IMR-90 (cell line): ENCODE measurements at regions not wholly inside any gene's neighbourhood (a gene's known extent, or its start where the extent isn't known, plus 50 kb on each side); places are given as distances from the start of the nearest gene placed in this dataset.

Experiments used
- ATAC-seq: fragments of 200-7000 bp; cut with Tn5 transposase; 2 replicates; pipeline ENCODE4 v1.9.1; 2020; ENCODE audit warnings: low read depth, mild to moderate bottlenecking, moderate library complexity
- BruUV-seq: library from RNA; stranded (reverse); fragments of 400-500 nt; replicated peaks from 2 replicates; lab custom pipeline; 2021; lab: Mats Ljungman, UMichigan
- CTCF ChIA-PET: fragments of 300-600 bp; formaldehyde crosslinking; extraction: SDS; loops from one replicate; lab custom pipeline; 2021; ENCODE audit warnings: antibody characterized with exemption; lab: Yijun Ruan, JAX
- POLR2A ChIA-PET: fragments of 300-600 bp; sonication (Branson Sonifier 250); formaldehyde crosslinking; loops from one replicate; lab custom pipeline; 2022; ENCODE audit warnings: antibody characterized with exemption; ENCODE audit not compliant: unreplicated experiment; lab: Charles Lee
- DNase-seq: peaks from one replicate; pipeline ENCODE4 v3.0.0; 2013
- H2AFZ ChIP-seq: replicated peaks from 2 replicates; pipeline ENCODE3; 2013; ENCODE audit warnings: low read length, mild to moderate bottlenecking; ENCODE audit not compliant: poor library complexity
- H2AK5ac ChIP-seq: 2 replicates; pipeline ENCODE4 v1.6.1; 2013; ENCODE audit warnings: low read depth, low read length, inconsistent platforms
- H2AK9ac ChIP-seq: replicated peaks from 2 replicates; pipeline ENCODE3; 2013; ENCODE audit warnings: mild to moderate bottlenecking, low read depth, low read length, moderate library complexity; ENCODE audit not compliant: poor library complexity
- H2BK120ac ChIP-seq: 2 replicates; pipeline ENCODE4 v1.6.1; 2013; ENCODE audit warnings: low read depth, low read length, inconsistent platforms
- H2BK15ac ChIP-seq: 3 replicates; pipeline ENCODE4 v1.6.1; 2013; ENCODE audit warnings: low read depth, low read length, inconsistent platforms
- H2BK20ac ChIP-seq: 2 replicates; pipeline ENCODE4 v1.6.1; 2013; ENCODE audit warnings: low read depth, mild to moderate bottlenecking, inconsistent platforms, low read length, moderate library complexity
- H2BK5ac ChIP-seq: 2 replicates; pipeline ENCODE4 v1.6.1; 2013; ENCODE audit warnings: mild to moderate bottlenecking, low read depth, low read length, inconsistent platforms; ENCODE audit not compliant: poor library complexity, severe bottlenecking
- H3K14ac ChIP-seq: replicated peaks from 2 replicates; pipeline ENCODE4 v1.6.1; 2013; ENCODE audit warnings: low read depth, low read length, inconsistent platforms
- H3K18ac ChIP-seq: 2 replicates; pipeline ENCODE4 v1.6.1; 2013; ENCODE audit warnings: low read depth, low read length, control low read depth
- H3K23ac ChIP-seq: 2 replicates; pipeline ENCODE4 v1.6.1; 2013; ENCODE audit warnings: low read depth, low read length, inconsistent platforms
- H3K27ac ChIP-seq: 2 replicates; pipeline ENCODE4 v1.5.1; 2013; ENCODE audit warnings: mild to moderate bottlenecking, control low read depth, low read length; ENCODE audit not compliant: insufficient read depth
- H3K27me3 ChIP-seq: 2 replicates; pipeline ENCODE4 v1.6.1; 2013; ENCODE audit warnings: low read length; ENCODE audit not compliant: control insufficient read depth, insufficient read depth
- H3K36me3 ChIP-seq: 2 replicates; pipeline ENCODE4 v1.6.1; 2013; ENCODE audit warnings: low read length, mixed read lengths; ENCODE audit not compliant: control insufficient read depth, insufficient read depth
- H3K4ac ChIP-seq: 2 replicates; pipeline ENCODE4 v1.6.1; 2013; ENCODE audit warnings: low read depth, low read length, inconsistent platforms
- H3K4me1 ChIP-seq: 2 replicates; pipeline ENCODE4 v1.6.1; 2013; ENCODE audit warnings: low read length, mixed read lengths; ENCODE audit not compliant: control insufficient read depth, insufficient read depth
- H3K4me2 ChIP-seq: 2 replicates; pipeline ENCODE4 v1.6.1; 2013; ENCODE audit warnings: low read depth, mild to moderate bottlenecking, control low read depth, low read length, moderate library complexity
- H3K4me3 ChIP-seq: 2 replicates; pipeline ENCODE4 v1.5.1; 2013; ENCODE audit warnings: low read depth, mild to moderate bottlenecking, control low read depth, low read length, moderate library complexity; ENCODE audit not compliant: insufficient read depth
- H3K56ac ChIP-seq: 2 replicates; pipeline ENCODE4 v1.6.1; 2013; ENCODE audit warnings: low read length, inconsistent platforms; ENCODE audit not compliant: insufficient read depth; ENCODE audit errors: extremely low read depth
- H3K79me1 ChIP-seq, 2 experiments: 2 replicates each; pipeline ENCODE4 v1.6.1; 2013; ENCODE audit warnings: low read length in 2 of 2, inconsistent platforms in 1 of 2, low read depth in 1 of 2
- H3K9ac ChIP-seq: 2 replicates; pipeline ENCODE4 v1.6.1; 2013; ENCODE audit warnings: low read depth, low read length, control low read depth
- H3K9me1 ChIP-seq: 2 replicates; pipeline ENCODE4 v1.6.1; 2013; ENCODE audit warnings: low read length, inconsistent platforms; ENCODE audit not compliant: insufficient read depth
- H3K9me3 ChIP-seq: 2 replicates; pipeline ENCODE4 v1.6.1; 2013; ENCODE audit warnings: low read length; ENCODE audit not compliant: control insufficient read depth, insufficient read depth
- H4K20me1 ChIP-seq: 2 replicates; pipeline ENCODE4 v1.6.1; 2013; ENCODE audit warnings: low read length, inconsistent platforms; ENCODE audit not compliant: insufficient read depth
- H4K5ac ChIP-seq: 2 replicates; pipeline ENCODE4 v1.6.1; 2013; ENCODE audit warnings: mild to moderate bottlenecking, low read depth, low read length, control low read depth
- H4K8ac ChIP-seq, 2 experiments: 2 replicates each; pipeline ENCODE4 v1.6.1; 2013; ENCODE audit warnings: low read depth in 2 of 2, low read length in 2 of 2, control low read depth in 1 of 2, inconsistent platforms in 1 of 2
- H4K91ac ChIP-seq: 2 replicates; pipeline ENCODE4 v1.6.1; 2013; ENCODE audit warnings: low read depth, low read length, inconsistent platforms; ENCODE audit not compliant: insufficient read depth
- CEBPB ChIP-seq: IDR thresholded peaks from 2 replicates; pipeline ENCODE4 v1.6.1; 2012; ENCODE audit warnings: low read depth, low read length, improper control_type of control experiment
- CHD1 ChIP-seq: IDR thresholded peaks from 2 replicates; pipeline ENCODE4 v1.6.1; 2012; ENCODE audit warnings: low read depth, low read length, improper control_type of control experiment
- FOS ChIP-seq: fragments of 150-350 bp; IDR thresholded peaks from 2 replicates; pipeline ENCODE4 v1.6.1; 2016; ENCODE audit warnings: low read depth, low read length
- MAZ ChIP-seq: IDR thresholded peaks from 2 replicates; pipeline ENCODE4 v1.6.1; 2012; ENCODE audit warnings: low read depth, mild to moderate bottlenecking, low read length, improper control_type of control experiment, moderate library complexity, borderline replicate concordance
- MXI1 ChIP-seq: IDR thresholded peaks from 2 replicates; pipeline ENCODE4 v1.6.1; 2012; ENCODE audit warnings: low read depth, mild to moderate bottlenecking, low read length, moderate library complexity, borderline replicate concordance
- POLR2A ChIP-seq: IDR thresholded peaks from 2 replicates; pipeline ENCODE4 v1.6.1; 2012; ENCODE audit warnings: mild to moderate bottlenecking, low read depth, low read length
- RCOR1 ChIP-seq: IDR thresholded peaks from 2 replicates; pipeline ENCODE4 v1.6.1; 2012; ENCODE audit warnings: mild to moderate bottlenecking, low read length, improper control_type of control experiment; ENCODE audit not compliant: insufficient replicate concordance
- WGBS, 2 experiments: methylation state at CpG; one replicate each; pipeline versions ENCODE4 v1.1.5 to v1.1.7; 2013; ENCODE audit warnings: missing lambda C conversion rate in 2 of 2; ENCODE audit not compliant: insufficient read length in 1 of 2; ENCODE audit errors: extremely low coverage in 2 of 2; 5-methylcytosine and 5-hydroxymethylcytosine counted together
- dilution Hi-C: fragments of 300-500 bp; cut with HindIII; formaldehyde crosslinking; loops from one replicate; pipeline ENCODE4 v1.14.3; 2018; ENCODE audit warnings: low sequenced_read_pairs; ENCODE audit not compliant: unreplicated experiment
- in situ Hi-C: fragments of 300-500 bp; cut with MboI; formaldehyde crosslinking; loops from 3 replicates; pipeline ENCODE4 v1.14.3; 2019; ENCODE audit warnings: low sequenced_read_pairs, inconsistent platforms, mixed read lengths
- intact Hi-C: fragments of 100-400 bp; cut with micrococcal nuclease; formaldehyde crosslinking; loops from 2 replicates; pipeline ENCODE4 v1.10.0; 2022
- TF ChIP-seq, protein P1 (sequence below): fragments of 150-350 bp; IDR thresholded peaks from 2 replicates; pipeline ENCODE4 v1.6.1; 2017; ENCODE audit warnings: mild to moderate bottlenecking, antibody characterized with exemption, low read length, low read depth

DNA sequence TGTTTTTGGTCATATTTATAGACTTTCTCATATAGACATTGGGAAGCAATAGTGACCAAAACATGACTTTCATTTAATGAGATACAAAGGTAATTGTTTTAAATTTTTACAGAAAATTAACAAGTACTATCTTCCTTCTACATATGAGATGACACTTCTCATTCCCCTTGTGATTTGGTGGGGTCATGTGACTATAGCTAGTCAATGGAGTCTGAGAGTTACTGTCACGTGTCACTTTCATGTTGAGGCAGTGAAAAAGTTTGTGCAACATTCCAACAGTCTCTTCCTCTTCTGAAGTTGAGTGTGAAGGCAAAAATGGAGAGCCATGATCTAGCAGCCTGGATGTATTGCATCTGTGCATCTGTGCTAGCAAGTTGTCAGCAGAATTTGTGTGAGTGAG is 618.3 kb upstream of the LRRC4C start:
- no peak overlapping the region for H2BK15ac ChIP-seq
- no peak overlapping the region for H3K14ac ChIP-seq
- no peaks in the 10 kb centered on the region for H4K20me1 ChIP-seq
- POLR2A ChIA-PET = no interaction called here
- CTCF ChIA-PET = no interaction called here
- H3K9me1 ChIP-seq = no peaks in the 10 kb centered on the region
- in situ Hi-C loops = no loop called here
- no peak for TF ChIP-seq FOS
- no peak for TF ChIP-seq MXI1
- no peak for TF ChIP-seq CHD1
- no peak for TF ChIP-seq RCOR1
- TF ChIP-seq, protein P1, sequence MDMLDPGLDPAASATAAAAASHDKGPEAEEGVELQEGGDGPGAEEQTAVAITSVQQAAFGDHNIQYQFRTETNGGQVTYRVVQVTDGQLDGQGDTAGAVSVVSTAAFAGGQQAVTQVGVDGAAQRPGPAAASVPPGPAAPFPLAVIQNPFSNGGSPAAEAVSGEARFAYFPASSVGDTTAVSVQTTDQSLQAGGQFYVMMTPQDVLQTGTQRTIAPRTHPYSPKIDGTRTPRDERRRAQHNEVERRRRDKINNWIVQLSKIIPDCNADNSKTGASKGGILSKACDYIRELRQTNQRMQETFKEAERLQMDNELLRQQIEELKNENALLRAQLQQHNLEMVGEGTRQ = no peak
- TF ChIP-seq MAZ = no peak
- no peak for TF ChIP-seq POLR2A
- no peak for TF ChIP-seq CEBPB
- H3K4me2 ChIP-seq = no peak overlapping the region
- no peak overlapping the region for H3K27ac ChIP-seq
- dilution Hi-C loops = no loop called here
- no peak overlapping the region for H2AFZ ChIP-seq
- H3K18ac ChIP-seq = no peak overlapping the region
- H3K27me3 ChIP-seq = no peaks in the 10 kb centered on the region
- H3K9me3 ChIP-seq = peaks cover 4% of the 10 kb centered on the region
- no CpG with 5 or more reads among the region's 1 CpG for WGBS, 2 experiments
- DNase-seq (no peak), ATAC-seq (no peak)
- no peak overlapping the region for H4K91ac ChIP-seq
- no peak overlapping the region for H3K56ac ChIP-seq
- no peak overlapping the region for H3K9ac ChIP-seq
- no peak overlapping the region for H2AK9ac ChIP-seq
- H3K79me1 ChIP-seq = no peaks in the 10 kb centered on the region
- intact Hi-C loops = no loop called here
- no TSS peak for BruUV-seq
- no peak overlapping the region for H3K4me3 ChIP-seq
- no peak overlapping the region for H4K8ac ChIP-seq
- H2BK120ac ChIP-seq = no peak overlapping the region
- H2BK5ac ChIP-seq = no peak overlapping the region
- no peak overlapping the region for H4K5ac ChIP-seq
- no peak overlapping the region for H2BK20ac ChIP-seq
- no peak overlapping the region for H3K23ac ChIP-seq
- no peak overlapping the region for H2AK5ac ChIP-seq
- H3K36me3 ChIP-seq = no peaks in the 10 kb centered on the region
- H3K4me1 ChIP-seq = no peaks in the 10 kb centered on the region
- no peak overlapping the region for H3K4ac ChIP-seq
